ENCODE measurements at regions not wholly inside any gene's neighbourhood (a gene's known extent, or its start where the extent isn't known, plus 50 kb on each side); places are given as distances from the start of the nearest gene placed in this dataset.

- Histone ChIP-seq H3K27ac (no peak overlapping the region), H3K9me3 (no peaks in the 10 kb centered on the region), H3K27me3 (no peaks in the 10 kb centered on the region), H3K36me3 (no peaks in the 10 kb centered on the region), H3K4me1 (no peaks in the 10 kb centered on the region), H3K4me3 (no peak overlapping the region)
- DNase-seq (ENCODE audit: low spot score), result no peak
- no peak for TF ChIP-seq CTCF (IDR thresholded peaks at IDR 0.05)
Observed at GRCh38 chr6:43837507-43837906, 67.5 kb downstream of the VEGFA start.

GRCh38 chr6:43836507-43837240 is 66.7 kb downstream of the VEGFA start:
- no peak overlapping the region for H3K4me3 ChIP-seq
- H3K9me3 ChIP-seq, result no peaks in the 10 kb centered on the region
- no peaks in the 10 kb centered on the region for H3K4me1 ChIP-seq
- no peak overlapping the region for H3K27ac ChIP-seq
- no peaks in the 10 kb centered on the region for H3K36me3 ChIP-seq
- DNase-seq (ENCODE audit: low spot score), result no peak
- no peak for TF ChIP-seq CTCF (IDR thresholded peaks at IDR 0.05)
- H3K27me3 ChIP-seq, result no peaks in the 10 kb centered on the region
